Left kidney (tissue), 1 donor: ENCODE measurements at regions not wholly inside any gene's neighbourhood (a gene's known extent, or its start where the extent isn't known, plus 50 kb on each side); places are given as distances from the start of the nearest gene placed in this dataset.

ENCODE experiments used
- DNase-seq: peaks from one replicate; pipeline ENCODE4 v3.0.0-alpha.2; 2013

GRCh38 chr2:45068571-45069140 is 59.4 kb upstream of the SIX2 start:
- no peak for DNase-seq

GRCh38 chr2:45067859-45068570 is 58.8 kb upstream of the SIX2 start:
- DNase-seq, result peak; percentile 68
